HG02571 (cell line): ENCODE measurements at regions not wholly inside any gene's neighbourhood (a gene's known extent, or its start where the extent isn't known, plus 50 kb on each side); places are given as distances from the start of the nearest gene placed in this dataset.

Source experiments
- ATAC-seq: cut with Tn5 transposase; IDR thresholded peaks from one replicate; pipeline ENCODE4 v1.9.1; 2021; ENCODE audit warnings: mild to moderate bottlenecking, moderate library complexity; ENCODE audit not compliant: unreplicated experiment

GRCh38 chr2:105468582-105469042 is 69.8 kb upstream of the FHL2 start:
- no peak for ATAC-seq

- no peak for ATAC-seq
Observed at GRCh38 chr2:105464325-105464724, 65.5 kb upstream of the FHL2 start.

- no peak for ATAC-seq
Observed at GRCh38 chr2:105460048-105460732, 61.3 kb upstream of the FHL2 start.

GRCh38 chr2:105458076-105458475 is 59.2 kb upstream of the FHL2 start:
- no peak for ATAC-seq

- no peak for ATAC-seq
Observed at GRCh38 chr2:105455488-105456003, 56.7 kb upstream of the FHL2 start.

GRCh38 chr2:105454801-105455485 is 56.1 kb upstream of the FHL2 start:
- no peak for ATAC-seq

GRCh38 chr2:105451571-105452166 is 52.8 kb upstream of the FHL2 start:
- no peak for ATAC-seq

GRCh38 chr2:105450471-105450870 is 51.6 kb upstream of the FHL2 start:
- ATAC-seq: no peak

GRCh38 chr2:105449076-105449475 is 50.2 kb upstream of the FHL2 start:
- ATAC-seq: no peak
